Caco-2 (cell line): ENCODE measurements at regions not wholly inside any gene's neighbourhood (a gene's known extent, or its start where the extent isn't known, plus 50 kb on each side); places are given as distances from the start of the nearest gene placed in this dataset.

ENCODE experiments used
- BruUV-seq: library from RNA; stranded (reverse); fragments of 400-500 nt; replicated peaks from 2 replicates; lab custom pipeline; 2021; lab: Mats Ljungman, UMichigan
- CTCF ChIA-PET: fragments of 300-600 bp; sonication (Branson Sonifier 250); formaldehyde crosslinking; loops from one replicate; lab custom pipeline; 2022; ENCODE audit warnings: antibody characterized with exemption; lab: Charles Lee
- POLR2A ChIA-PET: fragments of 300-600 bp; sonication (Branson Sonifier 250); formaldehyde crosslinking; loops from one replicate; lab custom pipeline; 2022; ENCODE audit warnings: antibody characterized with exemption; lab: Charles Lee
- DNase-seq, 2 experiments: peaks; one replicate each; pipeline versions ENCODE4 v3.0.0 to v3.0.0-alpha.2; 2020 to 2022
- H3K27me3 ChIP-seq: replicated peaks from 2 replicates; pipeline ENCODE4 v1.6.0; 2011; ENCODE audit warnings: low read length; ENCODE audit not compliant: control insufficient read depth, insufficient read depth
- H3K36me3 ChIP-seq: 2 replicates; pipeline ENCODE4 v1.5.1; 2011; ENCODE audit warnings: low read length; ENCODE audit not compliant: control insufficient read depth, insufficient read depth
- H3K4me1 ChIP-seq: fragments of 250-450 bp; sonication (Bioruptor Pico); 2 replicates; pipeline ENCODE4 v1.5.1; 2020; ENCODE audit warnings: mild to moderate bottlenecking
- H3K4me3 ChIP-seq: 2 replicates; pipeline ENCODE4 v1.5.1; 2011; ENCODE audit warnings: low read depth, mild to moderate bottlenecking, control low read depth, low read length
- H3K9me3 ChIP-seq: fragments of 250-450 bp; sonication (Bioruptor Pico); 2 replicates; pipeline ENCODE4 v1.5.1; 2020; ENCODE audit warnings: mild to moderate bottlenecking, moderate library complexity
- H3K27ac Mint-ChIP-seq: one replicate; pipeline ENCODE4 v1.8.0; 2022; ENCODE audit warnings: mixed read lengths; ENCODE audit not compliant: unreplicated experiment
- H3K27me3 Mint-ChIP-seq: one replicate; pipeline ENCODE4 v1.8.0; 2022; ENCODE audit warnings: mixed read lengths; ENCODE audit not compliant: insufficient read depth, unreplicated experiment
- H3K36me3 Mint-ChIP-seq: one replicate; pipeline ENCODE4 v1.8.0; 2022; ENCODE audit warnings: mild to moderate bottlenecking, mixed read lengths; ENCODE audit not compliant: insufficient read depth, unreplicated experiment
- H3K4me1 Mint-ChIP-seq: one replicate; pipeline ENCODE4 v1.8.0; 2022; ENCODE audit warnings: low read depth, mixed read lengths; ENCODE audit not compliant: unreplicated experiment
- H3K4me3 Mint-ChIP-seq: one replicate; pipeline ENCODE4 v1.8.0; 2022; ENCODE audit warnings: mild to moderate bottlenecking, moderate library complexity, mixed read lengths; ENCODE audit not compliant: unreplicated experiment
- H3K9me3 Mint-ChIP-seq: one replicate; pipeline ENCODE4 v1.8.0; 2022; ENCODE audit warnings: mixed read lengths; ENCODE audit not compliant: unreplicated experiment
- intact Hi-C: fragments of 100-400 bp; cut with micrococcal nuclease; formaldehyde crosslinking; loops from one replicate; pipeline ENCODE4 v1.10.0; 2022; ENCODE audit not compliant: unreplicated experiment
- TF ChIP-seq, protein P1 (sequence below), 2 experiments: fragments of 200-600 bp in 1 of 2; IDR thresholded peaks; 1 replicate in 1 of 2; 2 replicates in 1 of 2; pipeline versions ENCODE4 v1.5.1 to v1.8.0; 2011 to 2022; ENCODE audit warnings: antibody characterized with exemption in 1 of 2, control low read depth in 1 of 2, inconsistent platforms in 1 of 2, low read depth in 1 of 2, low read length in 1 of 2, mild to moderate bottlenecking in 1 of 2, moderate library complexity in 1 of 2; ENCODE audit not compliant: insufficient read depth in 1 of 2, severe bottlenecking in 1 of 2, unreplicated experiment in 1 of 2

DNA sequence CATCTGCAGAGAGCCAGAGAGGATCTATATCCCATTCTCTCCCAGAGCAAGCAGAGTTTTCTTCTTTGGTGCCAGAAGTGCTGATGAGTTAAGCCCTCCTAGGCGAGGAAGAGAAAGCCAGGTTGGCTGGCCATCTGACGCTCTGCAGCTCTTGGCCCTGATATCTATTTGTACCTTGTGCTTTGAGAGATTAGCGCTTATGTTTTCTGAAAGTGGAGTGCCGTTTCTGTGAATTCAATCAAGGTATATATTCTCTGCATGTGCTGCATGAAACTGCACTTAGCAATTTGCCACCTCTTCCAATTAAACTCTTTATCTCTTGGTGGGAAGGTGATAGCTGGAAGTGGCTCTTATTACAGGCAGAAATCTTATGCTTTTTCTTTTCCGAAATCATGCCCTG is 177.5 kb downstream of the LPIN1 start:
- no peak overlapping the region for H3K4me3 Mint-ChIP-seq

DNA sequence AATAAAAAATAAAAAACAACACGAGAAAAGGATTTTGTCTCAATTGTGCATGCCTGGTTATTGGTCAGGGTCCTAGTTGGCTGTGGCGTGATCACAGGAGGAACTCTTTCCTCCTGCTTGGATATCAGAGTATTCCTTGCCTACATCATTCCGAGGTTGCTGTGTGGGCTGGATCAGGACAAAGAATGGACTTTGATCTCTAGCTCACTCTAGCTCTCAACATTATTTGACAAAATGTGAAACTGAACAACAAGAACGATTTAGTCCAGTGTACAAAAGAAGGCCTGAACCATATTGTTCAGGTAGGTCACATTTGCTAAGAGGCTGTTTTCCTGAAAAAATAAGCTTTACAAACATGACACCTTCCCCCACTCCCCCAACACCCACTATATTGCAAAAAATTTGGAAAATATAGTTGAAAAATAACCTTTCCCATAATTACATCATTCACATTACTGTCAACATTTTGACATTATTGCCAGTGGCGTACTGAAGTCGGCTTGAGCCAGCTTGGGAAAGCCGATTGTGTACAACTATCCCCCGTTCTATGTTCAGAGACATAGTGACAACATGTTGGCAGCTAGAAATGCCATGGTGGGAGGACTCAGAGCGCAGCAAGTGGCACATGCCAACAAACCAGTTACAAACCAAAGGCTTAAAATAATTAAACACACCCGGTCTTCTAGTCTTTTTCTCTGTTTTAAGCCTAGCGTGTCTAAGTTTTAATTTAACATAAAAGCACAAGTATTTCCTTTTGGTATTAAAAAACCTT is 179.0 kb downstream of the LPIN1 start:
- no peaks in the 10 kb centered on the region for H3K4me1 ChIP-seq
- Mint-ChIP-seq H3K36me3 (no peaks in the 10 kb centered on the region), H3K4me1 (no peaks in the 10 kb centered on the region), H3K27me3 (no peaks in the 10 kb centered on the region), H3K27ac (no peak overlapping the region), H3K4me3 (no peak overlapping the region), H3K9me3 (no peaks in the 10 kb centered on the region)
- no peak overlapping the region for H3K4me3 ChIP-seq
- H3K36me3 ChIP-seq, result no peaks in the 10 kb centered on the region
- H3K9me3 ChIP-seq, result no peaks in the 10 kb centered on the region
- TF ChIP-seq, protein P1, sequence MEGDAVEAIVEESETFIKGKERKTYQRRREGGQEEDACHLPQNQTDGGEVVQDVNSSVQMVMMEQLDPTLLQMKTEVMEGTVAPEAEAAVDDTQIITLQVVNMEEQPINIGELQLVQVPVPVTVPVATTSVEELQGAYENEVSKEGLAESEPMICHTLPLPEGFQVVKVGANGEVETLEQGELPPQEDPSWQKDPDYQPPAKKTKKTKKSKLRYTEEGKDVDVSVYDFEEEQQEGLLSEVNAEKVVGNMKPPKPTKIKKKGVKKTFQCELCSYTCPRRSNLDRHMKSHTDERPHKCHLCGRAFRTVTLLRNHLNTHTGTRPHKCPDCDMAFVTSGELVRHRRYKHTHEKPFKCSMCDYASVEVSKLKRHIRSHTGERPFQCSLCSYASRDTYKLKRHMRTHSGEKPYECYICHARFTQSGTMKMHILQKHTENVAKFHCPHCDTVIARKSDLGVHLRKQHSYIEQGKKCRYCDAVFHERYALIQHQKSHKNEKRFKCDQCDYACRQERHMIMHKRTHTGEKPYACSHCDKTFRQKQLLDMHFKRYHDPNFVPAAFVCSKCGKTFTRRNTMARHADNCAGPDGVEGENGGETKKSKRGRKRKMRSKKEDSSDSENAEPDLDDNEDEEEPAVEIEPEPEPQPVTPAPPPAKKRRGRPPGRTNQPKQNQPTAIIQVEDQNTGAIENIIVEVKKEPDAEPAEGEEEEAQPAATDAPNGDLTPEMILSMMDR (IDR thresholded peaks at IDR 0.05; ENCODE audit: insufficient read depth in 1 of 2, low read depth in 1 of 2, low read length in 1 of 2, severe bottlenecking in 1 of 2, unreplicated experiment in 1 of 2), result no peak
- ChIA-PET POLR2A (no interaction called here), CTCF (no interaction called here)
- no peaks in the 10 kb centered on the region for H3K27me3 ChIP-seq
- intact Hi-C loops, result no loop called here
- BruUV-seq, result no TSS peak
- no peak for DNase-seq

More for the DNA sequence above, 177.5 kb downstream of the LPIN1 start:
- Mint-ChIP-seq H3K27me3 (peaks cover 4% of the 10 kb centered on the region), H3K9me3 (no peaks in the 10 kb centered on the region), H3K27ac (no peak overlapping the region), H3K4me1 (no peaks in the 10 kb centered on the region), H3K36me3 (no peaks in the 10 kb centered on the region)
- TF ChIP-seq, protein P1 (IDR thresholded peaks at IDR 0.05; ENCODE audit: insufficient read depth in 1 of 2, low read depth in 1 of 2, low read length in 1 of 2, severe bottlenecking in 1 of 2, unreplicated experiment in 1 of 2), result no peak
- no TSS peak for BruUV-seq
- Histone ChIP-seq H3K9me3 (no peaks in the 10 kb centered on the region), H3K36me3 (no peaks in the 10 kb centered on the region), H3K4me3 (no peak overlapping the region), H3K4me1 (no peaks in the 10 kb centered on the region), H3K27me3 (no peaks in the 10 kb centered on the region)
- ChIA-PET POLR2A (no interaction called here), CTCF (no interaction called here)
- intact Hi-C loops, result no loop called here
- no peak for DNase-seq

- no TSS peak for BruUV-seq
- Histone ChIP-seq H3K9me3 (no peaks in the 10 kb centered on the region; the same call in 1 of the 2 replicates), H3K4me1 (no peaks in the 10 kb centered on the region), H3K36me3 (no peaks in the 10 kb centered on the region), H3K4me3 (no peak overlapping the region), H3K27me3 (no peaks in the 10 kb centered on the region)
- DNase-seq, result no peak
- Mint-ChIP-seq H3K4me3 (no peak overlapping the region), H3K27ac (no peak overlapping the region), H3K9me3 (no peaks in the 10 kb centered on the region), H3K4me1 (no peaks in the 10 kb centered on the region), H3K27me3 (no peaks in the 10 kb centered on the region), H3K36me3 (no peaks in the 10 kb centered on the region)
- intact Hi-C loops, result no loop called here
- TF ChIP-seq, protein P1 (IDR thresholded peaks at IDR 0.05; ENCODE audit: insufficient read depth in 1 of 2, low read depth in 1 of 2, low read length in 1 of 2, severe bottlenecking in 1 of 2, unreplicated experiment in 1 of 2), result no peak
- CTCF ChIA-PET, result no interaction called here
- POLR2A ChIA-PET, result no interaction called here
Observed at GRCh38 chr2:11930211-11930761, 183.9 kb downstream of the LPIN1 start.
